ENCODE measurements at regions not wholly inside any gene's neighbourhood (a gene's known extent, or its start where the extent isn't known, plus 50 kb on each side); places are given as distances from the start of the nearest gene placed in this dataset.

DNA sequence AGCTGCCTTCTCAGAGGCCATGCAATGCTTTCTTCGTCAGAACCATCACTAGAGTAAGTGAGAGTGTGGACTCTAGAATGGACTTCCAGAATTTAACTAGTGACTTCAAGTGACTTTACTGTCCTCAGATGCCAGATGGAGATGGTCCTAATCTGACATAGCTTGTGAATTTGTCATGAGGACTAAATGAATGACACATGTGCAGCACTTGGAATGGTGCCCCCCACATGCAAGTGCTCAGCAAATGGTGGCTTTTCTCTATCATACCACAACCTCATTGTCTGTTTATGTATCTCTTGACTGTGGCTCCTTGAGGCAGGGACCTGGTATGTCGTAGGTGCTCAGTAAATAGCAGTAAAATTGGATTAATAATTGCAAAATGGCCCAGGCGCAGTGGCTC is 91.6 kb upstream of the STX18 start:
- H3K4me2 ChIP-seq (ENCODE audit: low read length): no peak overlapping the region
- no peaks in the 10 kb centered on the region for H4K20me1 ChIP-seq (ENCODE audit: control insufficient read depth, insufficient read depth, low read depth, low read length)
- no peak overlapping the region for H3K4me3 ChIP-seq (ENCODE audit: low read length)
- no peaks in the 10 kb centered on the region for H3K36me3 ChIP-seq (ENCODE audit: control insufficient read depth, low read length)
- no peaks in the 10 kb centered on the region for H3K9me2 ChIP-seq (replicated peaks; ENCODE audit: control insufficient read depth, low read length)
- no peak overlapping the region for H3K27ac ChIP-seq (ENCODE audit: low read depth, low read length)
- H3K27me3 ChIP-seq (ENCODE audit: control insufficient read depth, low read length): no peaks in the 10 kb centered on the region
- H3K4me1 ChIP-seq (ENCODE audit: control insufficient read depth, low read length): peaks cover 3% of the 10 kb centered on the region; the same call in 1 of the 2 replicates
- H3F3A ChIP-seq (ENCODE audit: control insufficient read depth, insufficient read depth): no peaks in the 10 kb centered on the region
- no peak for TF ChIP-seq CTCF (IDR thresholded peaks at IDR 0.05; ENCODE audit: low read depth, low read length, poor library complexity, severe bottlenecking)
- no peak for TF ChIP-seq EZH2phosphoT487 (IDR thresholded peaks at IDR 0.05; ENCODE audit: borderline replicate concordance, low read length)
- H3K9me3 ChIP-seq (ENCODE audit: control insufficient read depth, insufficient read depth, low read length): no peaks in the 10 kb centered on the region
- H3K79me2 ChIP-seq (ENCODE audit: control insufficient read depth, low read length): no peaks in the 10 kb centered on the region

DNA sequence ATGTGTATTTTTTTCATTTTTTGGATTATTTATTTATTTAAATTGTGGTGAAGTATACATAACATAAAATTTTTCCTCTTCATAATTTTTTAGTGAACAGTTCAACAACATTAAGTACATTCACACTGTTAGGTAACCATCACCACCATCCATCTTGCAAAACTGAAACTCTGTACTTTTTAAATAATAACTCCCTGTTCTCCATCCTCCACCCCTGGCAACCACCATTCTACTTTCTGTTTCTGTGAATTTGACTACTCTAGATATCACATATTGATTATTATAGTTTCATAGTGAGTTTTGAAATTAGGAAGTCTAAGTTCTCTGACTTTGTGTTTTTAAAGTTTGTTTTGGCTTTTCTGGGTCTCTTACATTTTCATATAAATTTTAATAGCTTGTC is 89.3 kb upstream of the STX18 start:
- Histone ChIP-seq H3K4me3 (ENCODE audit: low read length) (no peak overlapping the region), H3K4me2 (ENCODE audit: low read length) (no peak overlapping the region), H3K9me2 (replicated peaks; ENCODE audit: control insufficient read depth, low read length) (no peaks in the 10 kb centered on the region), H3K27ac (ENCODE audit: low read depth, low read length) (no peak overlapping the region), H3K4me1 (ENCODE audit: control insufficient read depth, low read length) (peaks cover 3% of the 10 kb centered on the region; the same call in 1 of the 2 replicates), H3K36me3 (ENCODE audit: control insufficient read depth, low read length) (no peaks in the 10 kb centered on the region), H3K79me2 (ENCODE audit: control insufficient read depth, low read length) (no peaks in the 10 kb centered on the region), H4K20me1 (ENCODE audit: control insufficient read depth, insufficient read depth, low read depth, low read length) (no peaks in the 10 kb centered on the region), H3K27me3 (ENCODE audit: control insufficient read depth, low read length) (no peaks in the 10 kb centered on the region), H3F3A (ENCODE audit: control insufficient read depth, insufficient read depth) (no peaks in the 10 kb centered on the region), H3K9me3 (ENCODE audit: control insufficient read depth, insufficient read depth, low read length) (no peaks in the 10 kb centered on the region)
- TF ChIP-seq EZH2phosphoT487 (IDR thresholded peaks at IDR 0.05; ENCODE audit: borderline replicate concordance, low read length): no peak
- no peak for TF ChIP-seq CTCF (IDR thresholded peaks at IDR 0.05; ENCODE audit: low read depth, low read length, poor library complexity, severe bottlenecking)

DNA sequence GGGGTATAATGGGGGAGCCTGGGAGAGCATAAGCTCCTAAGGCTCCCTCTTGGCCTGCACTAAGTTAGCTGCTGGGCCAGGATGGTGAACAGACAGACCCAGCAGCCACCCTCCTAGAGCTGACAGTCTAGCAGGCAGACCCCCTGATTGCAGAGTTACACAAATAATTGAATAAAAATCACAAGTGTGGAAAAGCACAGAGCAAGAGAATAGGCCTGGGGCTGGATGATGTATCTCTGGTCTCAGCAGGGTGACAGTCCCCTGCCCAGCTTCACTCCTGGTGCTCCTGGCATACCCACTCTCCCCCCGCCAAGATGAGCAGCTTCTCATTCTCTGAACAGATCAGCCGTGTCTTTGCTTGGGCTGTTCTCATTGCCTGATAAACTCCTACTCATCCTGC is 86.1 kb upstream of the STX18 start:
- no peaks in the 10 kb centered on the region for H3F3A ChIP-seq (ENCODE audit: control insufficient read depth, insufficient read depth)
- TF ChIP-seq CTCF (IDR thresholded peaks at IDR 0.05; ENCODE audit: low read depth, low read length, poor library complexity, severe bottlenecking) (no peak), EZH2phosphoT487 (IDR thresholded peaks at IDR 0.05; ENCODE audit: borderline replicate concordance, low read length) (no peak)
- peaks cover 3% of the 10 kb centered on the region; the same call in 1 of the 2 replicates for H3K4me1 ChIP-seq (ENCODE audit: control insufficient read depth, low read length)
- H3K9me3 ChIP-seq (ENCODE audit: control insufficient read depth, insufficient read depth, low read length): no peaks in the 10 kb centered on the region
- no peak overlapping the region for H3K27ac ChIP-seq (ENCODE audit: low read depth, low read length)
- H3K27me3 ChIP-seq (ENCODE audit: control insufficient read depth, low read length): no peaks in the 10 kb centered on the region
- H3K9me2 ChIP-seq (replicated peaks; ENCODE audit: control insufficient read depth, low read length): no peaks in the 10 kb centered on the region
- no peak overlapping the region for H3K4me3 ChIP-seq (ENCODE audit: low read length)
- no peaks in the 10 kb centered on the region for H3K36me3 ChIP-seq (ENCODE audit: control insufficient read depth, low read length)
- no peak overlapping the region for H3K4me2 ChIP-seq (ENCODE audit: low read length)
- no peaks in the 10 kb centered on the region for H4K20me1 ChIP-seq (ENCODE audit: control insufficient read depth, insufficient read depth, low read depth, low read length)
- H3K79me2 ChIP-seq (ENCODE audit: control insufficient read depth, low read length): no peaks in the 10 kb centered on the region

GRCh38 chr4:4627111-4627510 is 85.3 kb upstream of the STX18 start:
- Histone ChIP-seq H3K27ac (ENCODE audit: low read depth, low read length) (no peak overlapping the region), H3K9me2 (replicated peaks; ENCODE audit: control insufficient read depth, low read length) (no peaks in the 10 kb centered on the region), H3K9me3 (ENCODE audit: control insufficient read depth, insufficient read depth, low read length) (no peaks in the 10 kb centered on the region), H3K36me3 (ENCODE audit: control insufficient read depth, low read length) (no peaks in the 10 kb centered on the region), H3K79me2 (ENCODE audit: control insufficient read depth, low read length) (no peaks in the 10 kb centered on the region), H3K27me3 (ENCODE audit: control insufficient read depth, low read length) (no peaks in the 10 kb centered on the region), H3K4me2 (ENCODE audit: low read length) (no peak overlapping the region), H3K4me3 (ENCODE audit: low read length) (no peak overlapping the region), H3F3A (ENCODE audit: control insufficient read depth, insufficient read depth) (no peaks in the 10 kb centered on the region), H4K20me1 (ENCODE audit: control insufficient read depth, insufficient read depth, low read depth, low read length) (no peaks in the 10 kb centered on the region), H3K4me1 (ENCODE audit: control insufficient read depth, low read length) (peaks cover 3% of the 10 kb centered on the region; the same call in 1 of the 2 replicates)
- TF ChIP-seq EZH2phosphoT487 (IDR thresholded peaks at IDR 0.05; ENCODE audit: borderline replicate concordance, low read length) (no peak), CTCF (IDR thresholded peaks at IDR 0.05; ENCODE audit: low read depth, low read length, poor library complexity, severe bottlenecking) (no peak)
